Colonic mucosa (tissue), 4 donors: ENCODE measurements at regions not wholly inside any gene's neighbourhood (a gene's known extent, or its start where the extent isn't known, plus 50 kb on each side); places are given as distances from the start of the nearest gene placed in this dataset.

Experiments
- DNase-seq: peaks from one replicate; pipeline ENCODE4 v3.0.0-alpha.2; 2020
- H3K27ac ChIP-seq: fragments of 200-600 bp; one replicate; pipeline ENCODE4 v1.8.0; 2021
- H3K27me3 ChIP-seq: fragments of 200-600 bp; one replicate; pipeline ENCODE4 v1.8.0; 2021
- H3K36me3 ChIP-seq: fragments of 200-600 bp; one replicate; pipeline ENCODE4 v1.8.0; 2021
- H3K4me1 ChIP-seq: fragments of 200-600 bp; one replicate; pipeline ENCODE4 v1.8.0; 2021; ENCODE audit warnings: mild to moderate bottlenecking
- H3K4me3 ChIP-seq: fragments of 200-600 bp; one replicate; pipeline ENCODE4 v1.8.0; 2021
- H3K9ac ChIP-seq, 2 donors: one replicate each; pipeline ENCODE4 v1.7.0; 2013; ENCODE audit warnings: control low read depth in 2 of 2, low read depth in 2 of 2, low read length in 2 of 2
- H3K9me3 ChIP-seq: fragments of 200-600 bp; one replicate; pipeline ENCODE4 v1.8.0; 2021
- intact Hi-C: fragments of 100-400 bp; cut with DNase I; formaldehyde crosslinking; loops from one replicate; pipeline ENCODE4 v1.14.1; 2022
- TF ChIP-seq, protein P1 (sequence below): fragments of 200-600 bp; IDR thresholded peaks from one replicate; pipeline ENCODE4 v1.8.0; 2022; ENCODE audit warnings: antibody characterized with exemption, mild to moderate bottlenecking
- donor health status: healthy.
- donor health status: DM: no; HTN: no; CAD: no.
- donor health status: DM: no; HTN: no; CAD: no.

DNA sequence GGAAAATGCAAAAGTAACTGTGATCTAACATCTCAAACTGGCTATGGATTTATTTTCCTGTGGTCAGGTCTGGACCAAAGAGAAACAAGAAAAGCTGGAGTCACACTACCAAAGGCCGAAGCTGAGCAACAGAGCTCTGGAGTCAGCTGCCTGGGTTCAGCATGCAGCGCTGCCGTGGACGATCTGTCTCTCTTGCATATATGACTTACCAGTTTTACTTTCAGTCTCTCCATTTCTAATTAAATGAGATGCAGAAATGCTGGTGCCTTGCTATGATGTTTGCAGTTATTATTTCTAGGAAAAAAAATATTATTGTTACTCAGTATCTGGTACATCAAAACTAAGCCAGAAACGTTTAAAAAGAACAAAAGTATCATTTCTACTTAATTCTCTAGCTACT, 813.2 kb downstream of the RNF144A start:
- Histone ChIP-seq H3K27ac (no peak overlapping the region), H3K9me3 (no peaks in the 10 kb centered on the region), H3K4me3 (no peak overlapping the region), H3K9ac (no peak overlapping the region), H3K27me3 (no peaks in the 10 kb centered on the region), H3K4me1 (no peaks in the 10 kb centered on the region), H3K36me3 (no peaks in the 10 kb centered on the region)
- intact Hi-C loops = no loop called here
- TF ChIP-seq, protein P1, sequence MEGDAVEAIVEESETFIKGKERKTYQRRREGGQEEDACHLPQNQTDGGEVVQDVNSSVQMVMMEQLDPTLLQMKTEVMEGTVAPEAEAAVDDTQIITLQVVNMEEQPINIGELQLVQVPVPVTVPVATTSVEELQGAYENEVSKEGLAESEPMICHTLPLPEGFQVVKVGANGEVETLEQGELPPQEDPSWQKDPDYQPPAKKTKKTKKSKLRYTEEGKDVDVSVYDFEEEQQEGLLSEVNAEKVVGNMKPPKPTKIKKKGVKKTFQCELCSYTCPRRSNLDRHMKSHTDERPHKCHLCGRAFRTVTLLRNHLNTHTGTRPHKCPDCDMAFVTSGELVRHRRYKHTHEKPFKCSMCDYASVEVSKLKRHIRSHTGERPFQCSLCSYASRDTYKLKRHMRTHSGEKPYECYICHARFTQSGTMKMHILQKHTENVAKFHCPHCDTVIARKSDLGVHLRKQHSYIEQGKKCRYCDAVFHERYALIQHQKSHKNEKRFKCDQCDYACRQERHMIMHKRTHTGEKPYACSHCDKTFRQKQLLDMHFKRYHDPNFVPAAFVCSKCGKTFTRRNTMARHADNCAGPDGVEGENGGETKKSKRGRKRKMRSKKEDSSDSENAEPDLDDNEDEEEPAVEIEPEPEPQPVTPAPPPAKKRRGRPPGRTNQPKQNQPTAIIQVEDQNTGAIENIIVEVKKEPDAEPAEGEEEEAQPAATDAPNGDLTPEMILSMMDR = no peak
- no peak for DNase-seq

DNA sequence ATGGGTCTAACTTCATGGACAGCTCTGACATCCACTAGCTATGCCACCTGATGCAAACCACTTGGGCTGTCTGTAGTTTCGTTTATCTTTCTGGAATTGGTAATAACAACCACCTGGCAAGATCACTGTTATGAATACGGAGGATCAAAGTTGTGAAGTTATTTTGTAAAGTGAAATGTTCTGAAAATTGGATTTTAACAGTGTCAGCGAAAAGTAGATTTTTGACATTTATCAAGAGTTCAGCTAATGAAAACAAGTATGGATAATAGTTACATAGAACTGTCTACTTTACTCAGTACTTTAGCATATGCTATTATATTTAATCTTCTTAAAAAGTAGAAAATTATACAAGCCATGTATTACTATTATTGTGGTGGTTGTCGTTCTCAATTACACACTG, 813.8 kb downstream of the RNF144A start:
- TF ChIP-seq, protein P1 = no peak
- H3K4me1 ChIP-seq = no peaks in the 10 kb centered on the region
- no peak overlapping the region for H3K27ac ChIP-seq
- no peak overlapping the region for H3K4me3 ChIP-seq
- intact Hi-C loops = no loop called here
- H3K9me3 ChIP-seq = no peaks in the 10 kb centered on the region
- no peaks in the 10 kb centered on the region for H3K27me3 ChIP-seq
- H3K36me3 ChIP-seq = no peaks in the 10 kb centered on the region
- DNase-seq = no peak
- H3K9ac ChIP-seq = no peak overlapping the region

DNA sequence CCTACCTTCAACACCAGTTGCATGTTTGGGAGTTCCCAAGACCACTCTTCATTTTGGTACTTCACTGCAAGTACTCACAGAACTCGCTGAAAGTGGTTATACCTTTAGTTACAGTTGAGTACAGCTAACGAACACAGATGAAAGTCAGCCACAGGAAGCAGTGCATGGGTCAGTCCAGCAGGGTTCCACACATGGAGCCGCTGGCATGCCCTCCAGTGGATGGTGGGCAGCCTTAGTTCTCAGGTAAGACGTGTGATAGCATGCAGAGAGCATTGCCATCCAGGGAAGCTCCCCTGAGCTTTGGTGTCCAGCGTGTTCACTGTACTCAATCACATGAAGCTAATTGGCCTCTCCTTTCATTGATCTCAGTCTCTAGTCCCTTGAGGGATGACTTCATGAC, 815.3 kb downstream of the RNF144A start:
- H3K27me3 ChIP-seq = no peaks in the 10 kb centered on the region
- no peaks in the 10 kb centered on the region for H3K9me3 ChIP-seq
- no peak overlapping the region for H3K9ac ChIP-seq
- TF ChIP-seq, protein P1 = no peak
- intact Hi-C loops = no loop called here
- DNase-seq = no peak
- H3K36me3 ChIP-seq = no peaks in the 10 kb centered on the region
- H3K27ac ChIP-seq = no peak overlapping the region
- no peaks in the 10 kb centered on the region for H3K4me1 ChIP-seq
- no peak overlapping the region for H3K4me3 ChIP-seq

DNA sequence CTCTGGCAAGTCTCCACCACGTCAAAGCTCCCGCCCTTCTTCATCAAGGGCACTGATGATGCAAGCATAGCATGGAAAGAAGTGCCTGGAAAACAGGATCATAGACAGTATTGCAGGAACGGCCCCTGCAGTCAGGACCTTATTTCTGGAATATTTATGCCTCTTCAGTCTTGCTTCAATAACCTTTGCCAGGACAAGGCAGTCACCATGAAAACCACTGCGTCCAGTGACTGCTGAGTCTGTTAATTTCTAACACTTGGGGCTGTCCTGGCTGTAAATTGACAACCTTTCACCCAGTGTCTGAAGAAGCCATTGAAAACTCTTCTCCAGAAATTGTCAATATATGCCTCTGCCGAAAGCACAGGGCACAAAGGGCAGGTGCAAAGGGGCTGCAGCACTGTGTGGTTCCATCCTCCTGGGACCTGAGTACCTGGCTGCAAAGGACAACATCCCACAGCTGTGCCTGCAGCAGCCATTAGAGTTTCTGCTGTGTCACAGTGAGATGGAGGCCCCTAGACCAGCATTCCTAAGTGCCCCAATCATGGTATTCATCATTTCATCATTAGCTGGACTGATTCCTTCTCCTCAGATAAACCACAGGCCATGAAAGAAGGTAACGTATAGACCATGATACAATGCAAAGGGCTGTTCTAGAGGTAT, 819.6 kb downstream of the RNF144A start:
- H3K27me3 ChIP-seq = no peaks in the 10 kb centered on the region
- H3K4me1 ChIP-seq = no peaks in the 10 kb centered on the region
- no peak overlapping the region for H3K27ac ChIP-seq
- H3K9ac ChIP-seq = no peak overlapping the region
- intact Hi-C loops = no loop called here
- no peak overlapping the region for H3K4me3 ChIP-seq
- TF ChIP-seq, protein P1 = no peak
- no peak for DNase-seq
- no peaks in the 10 kb centered on the region for H3K36me3 ChIP-seq
- H3K9me3 ChIP-seq = no peaks in the 10 kb centered on the region

DNA sequence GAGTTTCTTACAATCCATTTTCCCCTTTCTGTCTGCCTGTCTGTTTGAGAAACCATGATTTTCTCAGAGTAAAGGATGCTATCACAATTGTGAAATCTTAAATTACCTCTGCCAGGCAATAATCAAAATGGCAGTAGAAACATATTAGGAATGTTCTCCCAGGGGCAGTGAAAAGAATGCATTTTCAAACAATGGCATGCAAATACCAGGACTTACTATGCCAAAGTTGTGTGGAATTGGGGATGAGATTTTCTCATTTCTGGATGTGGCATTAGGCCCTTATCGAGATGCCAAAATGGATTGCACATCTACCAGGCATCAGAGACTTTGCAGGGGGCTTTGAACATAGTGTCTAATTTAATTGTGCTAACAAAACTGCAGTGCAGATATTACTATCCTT, 821.4 kb downstream of the RNF144A start:
- Histone ChIP-seq H3K36me3 (no peaks in the 10 kb centered on the region), H3K27ac (no peak overlapping the region), H3K4me3 (no peak overlapping the region), H3K9ac (no peak overlapping the region), H3K27me3 (no peaks in the 10 kb centered on the region), H3K9me3 (no peaks in the 10 kb centered on the region), H3K4me1 (no peaks in the 10 kb centered on the region)
- TF ChIP-seq, protein P1 = no peak
- DNase-seq = no peak
- intact Hi-C loops = no loop called here
